PC-9 (cell line): ENCODE measurements at regions not wholly inside any gene's neighbourhood (a gene's known extent, or its start where the extent isn't known, plus 50 kb on each side); places are given as distances from the start of the nearest gene placed in this dataset.

Experiments
- EZH2 ChIP-seq: fragments of 200-600 bp; sonication (generic); IDR thresholded peaks from 2 replicates; pipeline ENCODE4 v1.8.0; 2017; ENCODE audit warnings: antibody characterized with exemption, low read depth
- TF ChIP-seq, protein P1 (sequence below): fragments of 200-600 bp; sonication (generic); conservative IDR thresholded peaks from 2 replicates; pipeline ENCODE4 v1.6.1; 2017; ENCODE audit warnings: mixed run types, antibody characterized with exemption, mild to moderate bottlenecking, moderate library complexity

DNA sequence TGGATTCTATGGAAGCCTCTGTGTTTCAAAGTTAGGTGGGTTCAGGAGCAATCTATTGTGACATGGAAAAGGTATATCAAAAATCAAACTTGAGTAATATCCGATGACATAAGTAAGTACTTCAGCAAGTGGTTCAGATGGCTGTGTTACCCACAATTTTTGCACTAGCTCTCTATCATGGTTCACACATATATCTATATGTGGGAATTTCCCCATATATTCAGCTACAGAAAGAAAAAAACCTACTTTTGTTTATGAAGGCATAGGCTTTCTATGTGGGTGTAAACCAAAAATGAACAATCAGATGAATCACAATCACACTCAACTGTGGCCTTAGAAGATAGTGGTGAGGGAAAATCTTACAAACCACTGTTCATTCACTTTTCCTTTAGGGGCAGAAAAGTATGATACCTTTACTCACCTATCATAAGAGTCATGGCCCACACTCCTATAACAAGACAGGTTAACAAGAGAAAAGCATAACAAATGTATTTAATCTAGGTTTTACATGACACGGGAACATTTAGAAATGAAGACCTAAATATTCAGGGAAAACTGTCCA lies 449.6 kb upstream of the HTR1E start:
- TF ChIP-seq, protein P1, sequence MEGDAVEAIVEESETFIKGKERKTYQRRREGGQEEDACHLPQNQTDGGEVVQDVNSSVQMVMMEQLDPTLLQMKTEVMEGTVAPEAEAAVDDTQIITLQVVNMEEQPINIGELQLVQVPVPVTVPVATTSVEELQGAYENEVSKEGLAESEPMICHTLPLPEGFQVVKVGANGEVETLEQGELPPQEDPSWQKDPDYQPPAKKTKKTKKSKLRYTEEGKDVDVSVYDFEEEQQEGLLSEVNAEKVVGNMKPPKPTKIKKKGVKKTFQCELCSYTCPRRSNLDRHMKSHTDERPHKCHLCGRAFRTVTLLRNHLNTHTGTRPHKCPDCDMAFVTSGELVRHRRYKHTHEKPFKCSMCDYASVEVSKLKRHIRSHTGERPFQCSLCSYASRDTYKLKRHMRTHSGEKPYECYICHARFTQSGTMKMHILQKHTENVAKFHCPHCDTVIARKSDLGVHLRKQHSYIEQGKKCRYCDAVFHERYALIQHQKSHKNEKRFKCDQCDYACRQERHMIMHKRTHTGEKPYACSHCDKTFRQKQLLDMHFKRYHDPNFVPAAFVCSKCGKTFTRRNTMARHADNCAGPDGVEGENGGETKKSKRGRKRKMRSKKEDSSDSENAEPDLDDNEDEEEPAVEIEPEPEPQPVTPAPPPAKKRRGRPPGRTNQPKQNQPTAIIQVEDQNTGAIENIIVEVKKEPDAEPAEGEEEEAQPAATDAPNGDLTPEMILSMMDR: no peak
- TF ChIP-seq EZH2: no peak
